GM21619 (cell line): ENCODE measurements at regions not wholly inside any gene's neighbourhood (a gene's known extent, or its start where the extent isn't known, plus 50 kb on each side); places are given as distances from the start of the nearest gene placed in this dataset.

ENCODE experiments used
- ATAC-seq: cut with Tn5 transposase; IDR thresholded peaks from one replicate; pipeline ENCODE4 v1.9.1; 2021; ENCODE audit not compliant: unreplicated experiment

DNA sequence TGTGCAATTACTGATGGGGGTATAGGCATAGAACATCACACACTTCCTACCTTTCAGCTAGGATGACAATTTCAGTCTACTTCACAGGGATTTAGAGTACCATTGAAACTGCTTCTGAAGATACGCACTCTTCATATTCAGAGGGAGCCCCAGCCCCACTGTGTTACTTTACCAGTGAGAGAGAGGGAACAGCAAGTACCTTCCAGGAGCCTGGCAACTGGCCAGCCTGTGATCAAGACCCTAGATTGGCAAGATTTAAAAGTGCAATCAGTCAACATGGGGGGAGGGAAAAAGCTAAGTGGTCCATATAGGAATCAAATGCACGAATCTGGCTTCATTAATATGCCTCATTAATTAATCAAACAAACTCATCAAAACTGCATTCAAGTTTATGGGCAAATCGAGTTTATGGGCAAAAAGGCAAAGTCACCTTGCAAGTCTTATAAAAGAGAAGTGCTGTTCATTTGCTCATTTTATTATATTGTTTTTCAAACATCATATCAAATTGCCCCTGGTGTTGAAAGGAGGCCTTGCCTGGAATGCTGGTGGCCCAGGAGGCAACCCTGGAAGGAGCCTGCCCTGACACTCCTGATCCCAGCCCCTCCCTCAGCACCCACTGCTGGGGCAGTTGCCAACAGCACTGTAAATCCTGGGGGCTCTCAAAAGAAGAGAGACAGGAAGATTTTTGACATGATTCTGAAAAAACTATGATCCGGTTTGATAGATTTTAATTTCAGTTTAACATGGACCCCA, 184.9 kb upstream of the DPT start:
- ATAC-seq, result no peak

DNA sequence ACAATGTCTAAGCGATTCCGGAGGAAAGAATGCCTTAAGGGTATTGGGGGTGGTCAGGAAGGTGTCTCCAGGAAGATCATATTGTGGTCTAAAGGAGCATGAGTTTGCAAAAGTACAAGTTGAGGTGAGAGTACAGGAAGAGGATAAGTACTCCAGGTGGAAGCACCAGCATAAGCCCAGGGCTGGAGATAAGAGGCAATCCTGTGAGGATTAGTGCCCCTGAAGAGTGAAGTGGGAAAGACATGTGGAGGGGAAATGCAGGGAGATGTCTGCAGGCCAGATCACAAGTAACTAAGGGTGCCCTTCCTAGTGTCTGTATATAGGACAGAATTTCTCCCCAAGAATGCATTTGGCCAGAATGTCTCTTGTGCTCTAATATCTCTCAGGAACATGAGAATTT, 188.3 kb upstream of the DPT start:
- ATAC-seq, result no peak

DNA sequence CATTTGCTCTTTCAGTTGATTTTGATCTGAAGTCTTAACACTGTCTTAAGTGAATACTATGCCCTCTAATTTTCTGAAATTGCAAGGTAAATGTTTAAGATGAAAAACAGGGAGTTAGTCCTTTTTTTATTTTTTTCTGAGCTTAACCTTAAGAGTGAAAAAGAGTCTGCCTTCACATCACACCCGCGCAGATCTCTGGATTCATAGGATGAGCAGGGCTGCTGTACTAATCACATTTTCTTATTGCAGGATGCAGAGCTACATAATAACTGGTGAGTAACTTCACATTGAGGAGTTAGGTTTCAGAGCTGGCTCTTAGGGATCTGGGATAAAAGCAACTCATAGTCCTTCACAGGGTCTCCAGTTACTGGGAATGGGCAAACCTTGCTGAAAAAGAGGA, 188.7 kb upstream of the ATP1B1 start:
- ATAC-seq, result no peak

DNA sequence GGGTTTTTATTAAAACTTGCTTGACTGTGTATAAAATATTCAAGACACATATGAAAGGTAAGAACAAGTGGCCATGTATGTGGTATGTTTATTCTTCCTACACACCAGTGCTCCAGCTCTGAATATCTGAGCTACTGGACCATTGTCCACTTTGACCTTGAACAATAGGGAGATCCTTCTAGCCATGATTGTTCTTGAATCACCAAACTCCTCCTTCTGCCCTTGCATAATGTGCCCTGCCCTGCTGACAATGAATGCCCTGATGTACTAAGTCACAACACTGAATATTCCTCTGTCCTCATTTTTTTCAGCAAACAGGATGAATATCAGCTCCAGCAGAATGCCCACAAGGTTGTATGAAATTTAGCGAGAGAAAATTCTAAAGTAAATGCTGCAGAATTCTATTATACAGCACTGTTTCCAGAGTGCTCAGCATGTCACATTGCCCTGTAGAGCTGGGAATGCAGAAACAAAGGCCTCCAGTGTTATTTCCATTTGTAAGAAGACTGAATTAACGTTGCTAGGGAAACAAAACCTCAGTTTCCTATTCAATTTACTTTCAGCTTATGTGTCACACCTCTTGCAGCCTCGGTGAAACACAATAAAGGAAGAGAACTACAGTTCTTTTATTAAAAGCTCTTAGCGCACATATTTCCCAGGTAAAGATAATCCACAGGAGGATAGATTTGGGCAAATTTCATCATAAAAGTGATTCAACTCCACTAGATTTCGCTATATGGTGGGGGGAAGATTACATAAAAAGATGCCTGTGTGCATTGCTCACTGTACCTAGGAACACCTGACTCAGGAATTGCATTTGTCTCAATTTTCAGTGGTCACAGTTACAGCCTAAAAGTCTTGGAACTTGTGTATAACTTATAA, 187.4 kb upstream of the ATP1B1 start:
- no peak for ATAC-seq

DNA sequence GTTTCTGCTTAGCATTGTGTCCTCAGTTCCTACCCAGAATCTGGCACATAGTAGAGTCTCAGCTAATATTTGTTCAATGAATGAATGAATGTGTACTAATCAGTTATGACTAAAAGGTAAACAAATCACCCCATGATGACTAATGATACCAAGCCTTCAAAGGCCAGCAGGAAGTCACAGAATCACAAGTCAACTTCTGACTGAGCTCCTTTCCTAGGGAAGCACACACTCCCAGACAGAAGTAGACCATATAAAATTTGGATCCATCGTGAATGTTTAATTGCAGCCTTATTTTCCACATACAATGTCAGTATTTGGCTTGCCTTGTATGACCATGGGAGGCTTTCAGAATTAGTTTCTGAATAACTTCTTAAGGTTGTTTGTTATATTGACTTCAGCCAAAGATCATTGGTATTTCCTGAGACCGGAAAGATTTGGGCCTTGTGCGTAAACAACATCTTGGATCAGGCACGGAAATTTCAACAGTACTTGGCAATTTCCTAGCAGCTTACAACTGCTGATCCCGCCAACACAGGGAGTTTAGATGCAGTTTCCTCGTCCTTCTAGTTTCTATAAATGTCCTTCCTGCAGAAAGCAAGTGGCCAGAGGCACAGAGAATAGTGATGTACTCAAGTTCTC, 185.9 kb upstream of the ATP1B1 start:
- ATAC-seq, result no peak

DNA sequence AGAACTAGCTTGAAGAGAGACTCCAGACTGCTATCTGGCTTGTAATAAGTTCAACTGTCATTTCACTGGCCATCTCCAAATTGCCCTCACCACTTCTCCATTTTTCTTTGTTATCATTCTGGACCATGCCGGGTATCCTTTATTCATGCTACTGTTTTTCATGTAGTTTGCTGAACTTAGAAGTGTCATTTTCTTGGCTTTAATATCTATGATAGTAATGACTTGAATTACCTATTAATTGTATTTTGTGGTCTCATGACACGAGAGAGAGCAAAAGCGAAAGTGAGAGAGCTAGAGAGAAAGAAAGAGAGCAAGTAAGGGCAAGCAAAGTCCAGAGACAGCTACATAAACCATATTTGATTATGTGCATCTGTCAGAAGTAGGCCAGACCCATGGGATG, 184.9 kb upstream of the ATP1B1 start:
- peak; percentile 74 for ATAC-seq

DNA sequence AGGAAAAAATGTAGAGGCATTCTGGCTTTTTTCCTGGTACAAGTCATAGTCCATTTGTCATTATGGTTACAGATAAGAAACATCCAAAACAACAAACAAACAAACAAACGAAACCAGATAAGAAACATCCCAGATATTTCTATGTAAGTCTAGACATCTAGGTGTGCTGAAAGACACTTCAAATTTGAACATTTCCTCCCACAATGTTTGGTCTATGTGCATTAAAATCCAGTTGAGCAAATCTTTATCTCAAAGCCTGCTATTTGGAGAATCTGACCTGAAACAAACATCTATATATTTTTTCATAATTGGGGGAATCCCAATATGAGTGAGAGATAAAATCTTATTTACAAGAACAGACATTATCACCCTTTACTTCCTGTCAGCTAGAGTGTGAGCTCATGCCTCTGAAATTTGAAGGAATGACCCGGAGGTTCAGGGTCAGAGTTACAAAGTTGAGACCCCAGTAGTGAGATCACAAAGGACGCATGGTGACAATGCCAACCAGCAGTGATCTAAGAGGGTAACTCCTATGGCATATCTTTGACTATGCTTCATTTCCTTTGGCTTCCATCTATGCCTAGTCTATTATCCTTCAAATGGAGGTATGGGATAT, 182.9 kb upstream of the ATP1B1 start:
- ATAC-seq, result no peak

DNA sequence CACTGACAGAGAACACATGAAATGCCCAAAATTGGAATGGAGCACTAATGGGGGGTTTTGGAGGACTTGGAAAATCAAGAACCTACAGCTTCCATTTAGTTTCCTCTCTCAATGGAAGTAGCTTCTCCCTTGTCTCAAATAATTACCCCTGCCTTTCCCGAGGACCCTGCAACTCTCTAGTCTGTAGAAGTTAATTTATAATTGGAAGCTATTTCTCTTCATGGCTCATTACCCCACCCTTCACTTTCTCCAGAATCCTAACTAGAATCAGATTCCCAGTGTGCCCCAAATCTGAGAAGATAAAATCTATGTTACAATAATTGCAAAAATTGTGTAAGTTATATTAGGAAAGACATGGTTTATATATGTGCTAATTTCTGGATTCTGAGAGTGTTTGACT, 181.5 kb upstream of the ATP1B1 start:
- no peak for ATAC-seq

DNA sequence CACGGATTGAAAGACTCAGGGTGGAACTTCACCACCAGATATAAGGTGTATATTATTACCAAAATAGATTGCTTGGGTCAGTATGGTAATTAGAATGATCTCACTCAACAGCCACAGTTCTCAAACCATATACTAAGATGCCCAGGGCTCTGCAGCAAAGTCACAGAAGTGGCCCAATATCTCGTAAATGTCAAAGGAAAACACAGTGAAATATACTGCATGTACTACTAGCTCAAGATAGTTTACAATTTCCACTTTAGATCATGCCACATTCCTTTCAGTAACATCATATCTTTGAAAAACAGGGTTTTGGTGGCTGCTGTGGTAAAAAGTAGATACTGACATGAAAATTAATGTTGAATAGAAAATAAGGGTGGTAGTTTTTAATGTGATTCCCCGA, 180.3 kb upstream of the ATP1B1 start:
- no peak for ATAC-seq

DNA sequence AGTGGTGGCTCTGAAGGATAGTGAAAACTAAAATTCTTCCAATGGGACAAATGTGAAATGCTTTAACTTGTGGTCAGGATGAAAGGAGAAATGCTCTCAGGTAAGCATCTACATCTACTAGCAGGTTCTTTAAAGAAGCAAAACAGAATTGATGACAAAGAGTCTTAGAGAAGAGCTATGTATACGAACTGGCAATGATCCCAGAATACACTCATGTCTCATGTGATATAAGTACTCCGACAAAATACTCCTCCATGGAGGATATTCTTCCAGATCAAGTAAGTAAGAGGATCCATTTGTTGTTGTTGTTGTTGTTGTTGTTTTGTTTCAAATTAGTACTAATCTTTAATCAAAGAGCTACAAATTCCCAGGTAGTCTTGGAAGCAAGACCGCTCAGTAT, 174.0 kb upstream of the ATP1B1 start:
- ATAC-seq, result no peak

DNA sequence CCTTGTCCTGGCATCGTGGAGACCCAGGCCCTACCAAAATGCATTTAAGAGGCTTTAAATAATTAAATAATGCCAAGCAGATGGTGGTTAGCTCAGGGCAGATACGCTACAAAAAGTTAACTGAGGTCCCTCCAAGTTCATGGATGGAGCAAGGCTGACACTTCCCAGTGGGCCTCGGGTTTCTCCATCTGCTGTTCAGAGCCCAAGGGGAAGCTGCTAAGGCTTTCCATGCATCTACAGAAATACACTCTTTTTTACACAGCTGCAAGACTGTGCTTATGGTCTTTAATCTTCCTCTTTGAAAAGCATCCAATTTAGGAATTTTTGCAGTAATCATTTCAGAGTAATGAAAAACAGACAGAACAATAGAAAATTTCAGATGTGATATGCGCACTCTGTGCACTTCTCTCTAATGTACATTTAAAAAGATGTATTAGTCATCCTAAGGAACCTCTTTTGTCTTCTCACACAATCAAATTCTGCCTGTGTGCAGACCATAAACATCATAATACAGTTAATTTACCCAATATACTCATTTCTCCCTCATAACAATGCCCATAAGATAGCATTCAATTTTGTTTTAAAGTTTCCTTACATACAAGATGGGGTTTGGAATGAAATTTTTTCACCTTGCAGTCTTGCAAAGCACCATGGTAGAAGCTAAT, 173.2 kb upstream of the ATP1B1 start:
- no peak for ATAC-seq

DNA sequence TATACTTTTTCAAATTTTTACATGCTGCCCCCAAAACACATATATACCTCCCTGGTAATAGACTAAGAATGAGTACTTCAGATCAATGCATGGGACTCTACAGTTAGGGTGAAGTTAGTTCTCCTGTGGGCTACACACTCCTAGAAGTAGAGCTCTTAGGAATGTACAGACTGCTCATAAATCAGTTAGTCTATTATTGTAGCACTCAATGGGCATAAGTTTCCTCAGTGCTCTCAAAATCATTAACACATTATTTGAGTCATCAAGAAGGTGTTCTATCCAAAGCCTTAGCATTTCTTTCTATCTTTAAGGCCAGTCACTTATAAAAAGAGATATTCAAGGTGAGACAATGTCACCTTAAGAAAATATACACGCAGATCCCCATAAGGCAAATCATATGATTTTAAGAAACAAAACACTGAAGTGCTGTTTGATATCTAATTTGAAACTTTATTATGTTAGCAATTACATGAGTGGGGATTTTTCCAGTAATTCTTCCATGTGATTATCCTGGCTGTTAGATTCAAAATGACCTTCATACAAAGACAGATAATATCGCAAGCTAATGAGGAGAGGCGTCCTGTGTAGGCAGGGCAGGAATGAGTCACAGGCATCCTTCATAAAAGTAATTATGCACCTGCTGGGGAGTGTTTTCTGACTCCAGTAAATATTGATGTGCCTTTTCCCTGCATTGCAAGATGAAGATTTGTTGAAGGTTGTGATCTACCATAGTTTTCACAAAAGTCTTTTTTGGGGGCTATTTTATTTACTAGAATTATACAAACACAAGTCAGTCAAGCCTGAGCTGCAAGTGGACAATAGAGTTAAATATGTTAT, 167.2 kb upstream of the ATP1B1 start:
- no peak for ATAC-seq

DNA sequence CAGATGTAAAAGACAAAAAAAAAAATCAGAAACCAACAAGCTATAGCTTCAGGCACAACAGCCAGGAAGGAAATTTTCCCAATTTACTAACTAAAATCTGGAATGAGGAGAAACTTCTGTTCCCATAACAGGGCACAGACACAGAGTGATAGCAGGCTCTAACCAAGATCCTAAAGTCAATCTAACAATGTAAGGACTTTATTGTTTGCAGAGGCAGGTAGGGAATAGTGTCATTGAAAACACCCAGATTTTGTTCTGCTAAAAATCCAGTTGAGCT, 166.6 kb upstream of the ATP1B1 start:
- ATAC-seq, result no peak

DNA sequence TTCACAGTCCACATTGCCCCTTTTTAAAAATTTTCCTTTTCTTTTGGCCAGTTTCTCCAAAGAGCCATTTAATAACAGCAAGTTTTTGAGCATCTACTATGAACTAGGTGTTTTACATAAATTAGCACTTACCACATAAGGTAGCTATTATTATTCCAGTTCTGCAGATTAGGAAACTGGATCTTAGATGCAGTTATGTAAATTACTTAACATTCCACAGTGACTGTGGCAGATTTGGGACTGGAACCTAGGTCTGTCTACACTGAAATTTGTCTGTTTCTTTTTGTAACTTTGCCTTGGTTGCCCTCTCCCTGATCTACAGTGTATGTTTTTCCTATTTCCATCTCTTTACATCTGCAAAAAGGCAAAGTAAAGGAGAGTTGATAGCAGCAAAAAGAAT, 164.8 kb upstream of the ATP1B1 start:
- ATAC-seq, result no peak

DNA sequence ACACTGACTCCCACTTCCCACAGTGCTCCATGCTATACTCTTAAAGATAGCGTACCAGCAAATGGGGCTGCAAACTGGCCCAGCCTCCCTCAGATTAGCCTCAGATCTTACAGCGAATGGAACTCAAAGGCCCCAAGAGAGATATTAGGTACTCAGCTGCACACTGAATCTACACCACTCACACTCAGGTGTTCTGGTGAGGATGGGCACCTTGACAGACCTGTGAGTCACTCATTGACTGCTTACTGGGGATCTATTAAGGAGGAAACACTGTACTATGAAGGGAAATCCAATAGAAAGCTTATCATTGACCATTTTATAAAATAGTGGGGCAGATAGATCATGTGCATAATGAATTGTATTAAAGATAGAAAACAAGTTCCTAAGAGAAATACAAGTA, 164.3 kb upstream of the ATP1B1 start:
- no peak for ATAC-seq

DNA sequence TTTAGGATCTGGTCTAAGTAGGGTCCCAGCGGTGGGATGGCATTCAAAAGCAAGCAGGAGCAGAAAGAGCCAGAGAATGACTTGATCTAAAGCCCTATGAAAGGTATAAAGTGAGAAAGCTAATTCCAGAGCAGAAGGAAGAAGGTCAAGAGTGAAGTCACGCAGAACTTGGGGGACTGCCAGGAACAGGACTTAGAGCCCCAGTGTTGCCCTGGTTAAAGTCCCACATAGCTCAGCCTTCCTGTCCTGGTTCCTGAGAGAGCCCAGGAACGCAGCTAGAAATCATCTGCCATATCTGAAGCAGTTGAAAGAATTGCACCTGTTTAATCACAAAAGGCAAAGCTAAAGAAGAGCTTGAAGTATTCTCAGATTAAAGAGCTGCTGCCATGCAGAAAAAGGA, 160.6 kb upstream of the ATP1B1 start:
- ATAC-seq, result no peak

DNA sequence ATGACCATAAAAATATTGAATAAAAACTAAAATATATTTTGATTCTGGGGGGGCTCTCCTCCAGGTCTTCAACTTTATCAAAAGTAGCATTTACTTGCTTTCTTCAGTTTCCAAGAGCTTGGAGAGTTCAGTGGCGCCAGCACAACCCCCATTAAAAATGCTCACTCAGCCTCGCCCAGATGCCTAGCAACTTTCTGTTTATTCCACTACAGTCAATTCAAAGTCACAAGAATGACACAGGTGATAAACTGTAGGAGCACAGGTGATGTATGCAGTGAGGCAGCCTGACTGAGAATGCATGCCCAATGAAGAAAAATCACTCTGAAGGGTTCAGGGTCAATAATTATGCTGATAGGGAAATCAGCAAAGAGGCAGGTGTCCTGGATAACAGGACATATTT, 159.4 kb upstream of the ATP1B1 start:
- no peak for ATAC-seq

DNA sequence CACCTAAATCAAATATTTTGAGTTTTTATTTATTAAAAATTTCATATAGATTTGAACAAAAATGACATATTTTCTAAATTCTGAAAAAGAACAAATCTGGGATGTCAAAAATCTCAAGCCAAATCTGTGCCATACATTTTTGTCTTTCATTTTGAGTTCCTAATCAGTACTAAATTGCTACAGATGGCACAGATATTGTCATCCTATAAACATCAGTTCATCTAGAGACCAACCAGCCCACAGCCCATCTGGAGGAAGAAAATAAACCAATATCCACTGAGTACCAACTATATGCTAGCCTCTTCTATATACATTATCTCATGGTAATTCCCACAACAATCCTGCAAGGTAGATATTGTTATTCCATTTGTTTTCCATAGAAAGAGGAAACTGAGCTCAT, 156.8 kb upstream of the ATP1B1 start:
- no peak for ATAC-seq

DNA sequence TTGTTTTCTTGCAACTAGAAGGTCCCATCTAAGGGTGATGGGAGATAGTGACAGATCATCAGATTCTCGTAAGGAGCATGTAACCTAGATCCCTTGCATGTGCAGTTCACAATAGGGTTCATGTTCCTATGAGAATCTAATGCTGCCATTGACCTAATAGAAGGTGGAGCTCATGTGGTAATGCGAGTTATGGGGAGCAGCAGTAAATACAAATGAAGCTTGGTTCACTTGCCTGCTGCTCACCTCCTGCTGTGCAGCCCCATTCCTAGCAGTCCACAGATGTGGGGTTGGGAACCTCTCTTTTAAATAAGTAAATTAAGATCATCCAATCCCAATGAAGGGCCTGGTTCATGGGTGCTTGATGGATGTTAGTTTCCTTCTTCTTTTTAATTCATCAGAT, 148.7 kb upstream of the ATP1B1 start:
- ATAC-seq, result no peak

DNA sequence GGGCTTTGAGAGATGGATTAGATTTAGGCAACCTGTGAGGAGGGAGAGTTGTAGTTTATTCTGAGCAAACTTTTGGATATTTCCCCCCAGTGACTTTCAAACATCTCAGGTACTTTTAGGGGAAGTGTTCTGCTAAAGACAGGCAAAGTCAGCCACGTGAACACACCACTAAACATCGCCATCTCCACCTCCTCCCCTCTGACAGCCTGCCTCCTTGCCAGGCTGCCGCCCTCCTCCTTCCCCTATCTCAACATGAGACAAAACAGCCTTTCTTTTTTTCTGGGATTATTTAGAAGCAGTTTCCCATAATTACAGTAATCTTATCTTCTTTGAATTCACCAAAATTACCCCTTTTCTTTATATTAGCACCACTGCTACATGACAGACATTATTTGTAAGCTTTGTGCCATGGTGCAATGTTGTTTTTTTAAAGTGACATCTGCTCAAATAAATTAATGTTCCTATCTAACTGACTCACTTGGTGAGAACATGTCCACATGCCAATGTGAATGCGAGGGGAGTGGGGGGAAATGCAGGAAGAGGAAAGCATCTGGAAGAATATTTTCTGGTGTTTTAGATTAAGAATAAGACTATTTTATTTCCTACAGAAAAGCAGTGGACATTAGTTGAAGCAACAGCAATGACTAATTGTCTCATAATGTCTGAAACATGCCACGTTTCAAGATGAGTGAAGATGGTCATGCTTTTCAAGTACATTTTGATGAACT, 147.8 kb upstream of the ATP1B1 start:
- no peak for ATAC-seq
